H1 (cell line): ENCODE measurements at regions not wholly inside any gene's neighbourhood (a gene's known extent, or its start where the extent isn't known, plus 50 kb on each side); places are given as distances from the start of the nearest gene placed in this dataset.

Experiments used
- CTCF ChIA-PET: fragments of 300-600 bp; sonication (Branson Sonifier 250); formaldehyde crosslinking; loops from one replicate; lab custom pipeline; 2021; ENCODE audit not compliant: partially characterized antibody; lab: Charles Lee
- POLR2A ChIA-PET: fragments of 300-600 bp; sonication (Branson Sonifier 250); formaldehyde crosslinking; loops from one replicate; lab custom pipeline; 2021; ENCODE audit warnings: inconsistent platforms; ENCODE audit not compliant: partially characterized antibody; lab: Charles Lee
- DNase-seq, 2 experiments: peaks; one replicate each; pipeline versions ENCODE4 v3.0.0 to v3.0.0-alpha.2; 2010 to 2022; ENCODE audit warnings: low spot score in 2 of 2, low read depth in 1 of 2, mixed read lengths in 1 of 2
- FAIRE-seq: peaks from 2 replicates; lab custom pipeline; 2011; peaks lifted over from hg19 to GRCh38; lab: Jason Lieb, UNC
- H2AFZ ChIP-seq: 2 replicates; pipeline ENCODE4 v1.8.1; 2012; ENCODE audit warnings: low read length, inconsistent platforms
- H2AK5ac ChIP-seq: 2 replicates; pipeline ENCODE4 v1.6.1; 2013; ENCODE audit warnings: low read depth, low read length
- H2BK120ac ChIP-seq: replicated peaks from 2 replicates; pipeline ENCODE3; 2013; ENCODE audit warnings: low read depth, low read length, inconsistent platforms
- H2BK12ac ChIP-seq: 2 replicates; pipeline ENCODE4 v1.6.1; 2013; ENCODE audit warnings: low read depth, low read length
- H2BK15ac ChIP-seq: 2 replicates; pipeline ENCODE4 v1.6.1; 2013; ENCODE audit warnings: low read length
- H2BK20ac ChIP-seq: 2 replicates; pipeline ENCODE4 v1.6.1; 2013; ENCODE audit warnings: low read length
- H2BK5ac ChIP-seq: 2 replicates; pipeline ENCODE4 v1.6.1; 2013; ENCODE audit warnings: low read depth, low read length
- H3K14ac ChIP-seq: 2 replicates; pipeline ENCODE4 v1.6.1; 2013; ENCODE audit warnings: inconsistent platforms; ENCODE audit not compliant: insufficient read length
- H3K18ac ChIP-seq: 2 replicates; pipeline ENCODE4 v1.6.1; 2013; ENCODE audit warnings: low read length; ENCODE audit errors: extremely low read depth
- H3K23ac ChIP-seq: 2 replicates; pipeline ENCODE4 v1.6.1; 2013; ENCODE audit warnings: inconsistent platforms; ENCODE audit not compliant: insufficient read length
- H3K23me2 ChIP-seq: 2 replicates; pipeline ENCODE4 v1.6.1; 2013; ENCODE audit warnings: low read depth, low read length
- H3K27ac ChIP-seq: 2 replicates; pipeline ENCODE4 v1.6.1; 2011; ENCODE audit warnings: low read depth, low read length, inconsistent platforms
- H3K27me3 ChIP-seq, 4 experiments: replicated peaks in 1 of 4; 1 replicate in 1 of 4; 2 replicates in 3 of 4; pipeline versions ENCODE4 v1.6.1 to v1.8.1; 2011 to 2013; ENCODE audit warnings: low read length in 3 of 4, mild to moderate bottlenecking in 3 of 4, inconsistent platforms in 2 of 4, mixed read lengths in 2 of 4, moderate library complexity in 1 of 4; ENCODE audit not compliant: control insufficient read depth in 3 of 4, insufficient read depth in 3 of 4; ENCODE audit errors: extremely low read depth in 1 of 4
- H3K36me3 ChIP-seq, 4 experiments: 2 replicates each; pipeline versions ENCODE4 v1.6.1 to v1.8.1; 2011 to 2013; ENCODE audit warnings: mild to moderate bottlenecking in 4 of 4, low read length in 3 of 4, moderate library complexity in 2 of 4, control low read depth in 1 of 4, inconsistent platforms in 1 of 4; ENCODE audit not compliant: insufficient read depth in 4 of 4, control insufficient read depth in 2 of 4
- H3K4ac ChIP-seq: replicated peaks from 2 replicates; pipeline ENCODE3; 2013; ENCODE audit warnings: low read length, low read depth, mixed read lengths, inconsistent platforms; ENCODE audit not compliant: insufficient read length
- H3K4me1 ChIP-seq, 4 experiments: replicated peaks in 1 of 4; 1 replicate in 1 of 4; 2 replicates in 3 of 4; pipeline versions ENCODE4 v1.6.1 to v1.8.1; 2011 to 2013; ENCODE audit warnings: low read length in 3 of 4, inconsistent platforms in 2 of 4, mixed read lengths in 1 of 4; ENCODE audit not compliant: insufficient read depth in 4 of 4, control insufficient read depth in 3 of 4
- H3K4me2 ChIP-seq, 2 experiments: 2 replicates each; pipeline versions ENCODE4 v1.6.1 to v1.8.1; 2011 to 2013; ENCODE audit warnings: low read depth in 2 of 2, low read length in 2 of 2, control low read depth in 1 of 2, inconsistent platforms in 1 of 2, mild to moderate bottlenecking in 1 of 2; ENCODE audit not compliant: insufficient read depth in 1 of 2
- H3K4me3 ChIP-seq, 4 experiments: fragments of 200-600, 300-600 bp in 1 of 4; sonication (generic), shearing (Covaris generic), sonication (Bioruptor Twin) in 1 of 4; 2 replicates each; pipeline versions ENCODE4 v1.5.1 to v1.8.1; 2011 to 2016; ENCODE audit warnings: low read length in 4 of 4, low read depth in 3 of 4, control low read depth in 2 of 4, inconsistent platforms in 2 of 4, mild to moderate bottlenecking in 2 of 4, mixed read lengths in 1 of 4, moderate library complexity in 1 of 4; ENCODE audit not compliant: insufficient read depth in 2 of 4; ENCODE audit errors: extremely low read depth in 1 of 4
- H3K56ac ChIP-seq: replicated peaks from 2 replicates; pipeline ENCODE3; 2013; ENCODE audit warnings: low read depth, mild to moderate bottlenecking, mixed read lengths, low read length, inconsistent platforms; ENCODE audit not compliant: insufficient read length
- H3K79me1 ChIP-seq: 2 replicates; pipeline ENCODE4 v1.6.1; 2013; ENCODE audit warnings: low read depth, low read length, control low read depth
- H3K79me2 ChIP-seq, 2 experiments: 2 replicates each; pipeline versions ENCODE4 v1.6.1 to v1.8.1; 2012 to 2013; ENCODE audit warnings: low read length in 2 of 2, mild to moderate bottlenecking in 2 of 2, inconsistent platforms in 1 of 2; ENCODE audit not compliant: insufficient read depth in 2 of 2, control insufficient read depth in 1 of 2
- H3K9ac ChIP-seq, 4 experiments: replicated peaks in 1 of 4; 1 replicate in 1 of 4; 2 replicates in 3 of 4; pipeline versions ENCODE4 v1.6.1 to v1.8.1; 2011 to 2013; ENCODE audit warnings: low read depth in 3 of 4, low read length in 3 of 4, control low read depth in 2 of 4, mild to moderate bottlenecking in 2 of 4, moderate library complexity in 2 of 4, inconsistent platforms in 1 of 4; ENCODE audit errors: extremely low read depth in 1 of 4
- H3K9me3 ChIP-seq, 2 experiments: 2 replicates each; pipeline versions ENCODE4 v1.6.1 to v1.8.1; 2012 to 2013; ENCODE audit warnings: mild to moderate bottlenecking in 2 of 2, moderate library complexity in 2 of 2, control low read depth in 1 of 2, inconsistent platforms in 1 of 2, low read depth in 1 of 2, low read length in 1 of 2, mixed read lengths in 1 of 2; ENCODE audit not compliant: insufficient read depth in 2 of 2
- H4K20me1 ChIP-seq, 2 experiments: replicated peaks in 1 of 2; 2 replicates each; pipeline versions ENCODE3 to v1.8.1; 2011 to 2013; ENCODE audit warnings: inconsistent platforms in 2 of 2, low read length in 2 of 2, mild to moderate bottlenecking in 1 of 2; ENCODE audit not compliant: insufficient read depth in 2 of 2, control insufficient read depth in 1 of 2
- H4K5ac ChIP-seq: 2 replicates; pipeline ENCODE4 v1.6.1; 2013; ENCODE audit warnings: low read length, low read depth, mixed read lengths, inconsistent platforms; ENCODE audit not compliant: insufficient read length
- H4K8ac ChIP-seq: 2 replicates; pipeline ENCODE4 v1.8.0; 2013; ENCODE audit warnings: mild to moderate bottlenecking, moderate library complexity, low read length, inconsistent platforms; ENCODE audit not compliant: insufficient read depth; ENCODE audit errors: extremely low read depth
- H4K91ac ChIP-seq: replicated peaks from 2 replicates; pipeline ENCODE3; 2013; ENCODE audit warnings: low read length, mixed read lengths, inconsistent platforms; ENCODE audit not compliant: insufficient read length
- HDAC6 ChIP-seq: IDR thresholded peaks from one replicate; pipeline ENCODE4 v1.7.1; 2012; ENCODE audit warnings: low read depth, mild to moderate bottlenecking, inconsistent platforms, low read length, moderate library complexity
- POLR2A ChIP-seq, 2 experiments: IDR thresholded peaks; 1 replicate in 1 of 2; 2 replicates in 1 of 2; pipeline ENCODE4 v1.6.1; 2011; ENCODE audit warnings: low read depth in 2 of 2, low read length in 2 of 2, mild to moderate bottlenecking in 2 of 2; ENCODE audit errors: control extremely low read depth in 1 of 2
- RNF2 ChIP-seq: fragments of 200-900, 300-1000 bp; sonication (generic); IDR thresholded peaks from 2 replicates; pipeline ENCODE4 v1.7.1; 2016; ENCODE audit warnings: borderline replicate concordance, low read depth, mild to moderate bottlenecking, antibody characterized with exemption, low read length; ENCODE audit not compliant: poor library complexity, severe bottlenecking; ENCODE audit errors: missing control alignments
- SRF ChIP-seq: IDR thresholded peaks from 2 replicates; pipeline ENCODE4 v1.6.1; 2011; ENCODE audit warnings: mild to moderate bottlenecking, low read depth, low read length, moderate library complexity
- TEAD4 ChIP-seq: IDR thresholded peaks from 2 replicates; pipeline ENCODE4 v1.6.1; 2012; ENCODE audit warnings: low read depth, low read length, inconsistent platforms, mixed read lengths
- WGBS, 2 experiments: shearing (Covaris generic) in 1 of 2; methylation state at CpG; one replicate each; pipeline versions ENCODE4 v1.1.6 to v1.1.7; 2013 to 2015; ENCODE audit warnings: low lambda C conversion rate in 2 of 2, mixed read lengths in 2 of 2, inconsistent platforms in 1 of 2, low coverage in 1 of 2, missing lambda C conversion rate in 1 of 2; ENCODE audit not compliant: insufficient replicate concordance in 2 of 2, insufficient coverage in 1 of 2, insufficient read length in 1 of 2; ENCODE audit errors: extremely low coverage in 1 of 2, missing lambda C conversion rate in 1 of 2; 5-methylcytosine and 5-hydroxymethylcytosine counted together
- TF ChIP-seq, protein P1 (sequence below): IDR thresholded peaks from 2 replicates; pipeline ENCODE4 v1.6.1; 2012; ENCODE audit warnings: inconsistent platforms

DNA sequence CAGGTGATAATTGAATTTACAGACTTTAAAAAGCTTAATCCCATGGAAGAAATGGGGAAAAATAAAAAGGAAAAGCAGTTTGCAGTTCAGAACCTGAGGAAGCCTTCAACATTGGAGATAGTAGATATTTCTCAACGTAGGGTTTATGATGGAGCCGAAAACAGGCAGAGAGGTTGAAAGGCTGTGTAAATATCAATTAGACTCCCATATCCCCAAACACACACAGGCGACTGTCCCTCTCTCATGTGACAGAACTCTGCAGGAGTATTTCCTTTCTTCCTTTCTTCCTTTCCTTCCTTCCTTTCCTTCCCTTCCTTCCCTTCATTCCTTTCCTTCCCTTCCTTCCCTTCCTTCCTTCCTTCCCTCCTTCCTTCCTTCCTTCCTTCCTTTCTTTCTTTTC is 406.5 kb downstream of the LPIN1 start:
- H3K79me1 ChIP-seq = no peaks in the 10 kb centered on the region
- no peak overlapping the region for H2BK5ac ChIP-seq
- H4K8ac ChIP-seq = no peak overlapping the region
- FAIRE-seq = no peak
- no peaks in the 10 kb centered on the region for H3K36me3 ChIP-seq
- no peak overlapping the region for H3K27ac ChIP-seq
- no peak overlapping the region for H3K23ac ChIP-seq
- no peaks in the 10 kb centered on the region for H4K20me1 ChIP-seq
- H3K79me2 ChIP-seq = no peaks in the 10 kb centered on the region
- 82% methylated on average over 3 of the region's 3 CpGs; no CpG with 5 or more reads in 1 of the 2 experiments for WGBS, 2 experiments
- H2BK120ac ChIP-seq = no peak overlapping the region
- H3K4me3 ChIP-seq = no peak overlapping the region
- TF ChIP-seq SRF = no peak
- TF ChIP-seq HDAC6 = no peak
- TF ChIP-seq POLR2A (IDR thresholded peaks at IDR 0.05; ENCODE audit: control extremely low read depth in 1 of 2, low read depth in 2 of 2, low read length in 2 of 2) = no peak
- TF ChIP-seq, protein P1, sequence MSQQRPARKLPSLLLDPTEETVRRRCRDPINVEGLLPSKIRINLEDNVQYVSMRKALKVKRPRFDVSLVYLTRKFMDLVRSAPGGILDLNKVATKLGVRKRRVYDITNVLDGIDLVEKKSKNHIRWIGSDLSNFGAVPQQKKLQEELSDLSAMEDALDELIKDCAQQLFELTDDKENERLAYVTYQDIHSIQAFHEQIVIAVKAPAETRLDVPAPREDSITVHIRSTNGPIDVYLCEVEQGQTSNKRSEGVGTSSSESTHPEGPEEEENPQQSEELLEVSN = no peak
- no peak for TF ChIP-seq TEAD4
- TF ChIP-seq RNF2 = no peak
- no peaks in the 10 kb centered on the region for H3K23me2 ChIP-seq
- H3K56ac ChIP-seq = no peak overlapping the region
- H3K4me1 ChIP-seq = peaks cover 0 to 8% (median 0%) of the 10 kb centered on the region in 4 experiments; a peak in 2 of 7 replicates
- DNase-seq = no peak
- H2AK5ac ChIP-seq = no peak overlapping the region
- no peak overlapping the region for H2BK15ac ChIP-seq
- no peak overlapping the region for H2BK12ac ChIP-seq
- ChIA-PET CTCF (interaction anchor here (1.1 kb wide), 1 partner anchor 15 kb away, joined by 3 read pairs; no protein-coding TSS in a partner anchor), POLR2A (no interaction called here)
- no peak overlapping the region for H4K91ac ChIP-seq
- H2AFZ ChIP-seq = no peak overlapping the region
- H3K4ac ChIP-seq = no peak overlapping the region
- H3K14ac ChIP-seq = no peak overlapping the region
- H3K4me2 ChIP-seq = no peak overlapping the region
- no peak overlapping the region for H2BK20ac ChIP-seq
- H3K9ac ChIP-seq = no peak overlapping the region
- H4K5ac ChIP-seq = no peak overlapping the region
- H3K9me3 ChIP-seq = no peaks in the 10 kb centered on the region
- no peak overlapping the region for H3K18ac ChIP-seq
- H3K27me3 ChIP-seq = peaks cover 0 to 3% (median 0%) of the 10 kb centered on the region in 4 experiments; a peak in 2 of 7 replicates
